ENCODE measurements at regions not wholly inside any gene's neighbourhood (a gene's known extent, or its start where the extent isn't known, plus 50 kb on each side); places are given as distances from the start of the nearest gene placed in this dataset.

DNA sequence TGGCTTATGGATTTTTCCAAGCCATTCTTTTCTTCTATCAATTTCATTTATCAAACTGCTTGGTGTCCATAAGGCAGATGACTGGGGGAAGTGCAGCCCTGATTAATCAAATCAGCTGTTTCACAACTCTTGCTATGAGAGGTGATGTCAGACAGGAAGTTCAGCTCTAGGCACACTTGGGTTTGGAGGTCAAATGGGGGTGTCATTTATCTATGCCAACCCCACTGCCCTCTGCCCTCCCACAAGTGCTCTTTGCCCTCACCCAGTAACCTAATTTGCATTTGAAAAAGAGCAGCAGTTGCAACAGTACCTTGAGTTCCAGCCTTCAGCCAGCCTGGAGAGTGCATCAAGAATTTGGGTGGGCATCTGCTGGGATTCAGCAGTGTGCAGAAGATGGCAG lies 431.3 kb upstream of the SPRED2 start:
- TF ChIP-seq POLR2A (IDR thresholded peaks at IDR 0.05) = no peak
- TF ChIP-seq CTCF (IDR thresholded peaks at IDR 0.05) = no peak
